ENCODE measurements at regions not wholly inside any gene's neighbourhood (a gene's known extent, or its start where the extent isn't known, plus 50 kb on each side); places are given as distances from the start of the nearest gene placed in this dataset.

- Histone ChIP-seq H3K4me3 (ENCODE audit: low read length in 2 of 2) (no peak overlapping the region), H3K18ac (ENCODE audit: low read length) (no peak overlapping the region), H3K9ac (ENCODE audit: low read depth, low read length, poor library complexity) (no peak overlapping the region), H2AFZ (ENCODE audit: low read length) (no peak overlapping the region), H4K91ac (ENCODE audit: low read depth, low read length, poor library complexity) (no peak overlapping the region), H2BK120ac (ENCODE audit: low read depth, low read length) (no peak overlapping the region), H3K4me1 (ENCODE audit: control insufficient read depth in 2 of 2, insufficient read depth in 1 of 2, low read depth in 1 of 2, low read length in 2 of 2) (peaks cover 0 to 3% of the 10 kb centered on the region in 2 donors), H3K36me3 (replicated peaks in 1 of 2; ENCODE audit: control insufficient read depth in 2 of 2, insufficient read depth in 2 of 2, low read length in 2 of 2) (no peaks in the 10 kb centered on the region), H3K14ac (ENCODE audit: low read length) (no peak overlapping the region), H3K9me3 (replicated peaks in 1 of 2; ENCODE audit: control insufficient read depth in 2 of 2, insufficient read depth in 1 of 2, low read depth in 1 of 2, low read length in 2 of 2) (no peaks in the 10 kb centered on the region), H3K27ac (replicated peaks; ENCODE audit: low read length) (no peak overlapping the region), H3K23ac (ENCODE audit: low read depth, low read length, poor library complexity) (no peak overlapping the region), H2BK15ac (ENCODE audit: low read length) (no peak overlapping the region), H2AK5ac (ENCODE audit: low read depth, low read length) (no peak overlapping the region), H3K4ac (ENCODE audit: low read length) (no peak overlapping the region), H4K8ac (ENCODE audit: low read depth, low read length) (no peak overlapping the region), H2BK5ac (ENCODE audit: low read length) (no peak overlapping the region), H3K4me2 (ENCODE audit: insufficient read depth, low read length, poor library complexity, severe bottlenecking) (no peak overlapping the region), H3K79me1 (ENCODE audit: low read depth, low read length) (no peaks in the 10 kb centered on the region), H3K27me3 (ENCODE audit: control insufficient read depth in 3 of 3, insufficient read depth in 3 of 3, low read depth in 1 of 3, low read length in 3 of 3) (peaks cover 0 to 25% (median 0%) of the 10 kb centered on the region in 3 experiments), H2BK12ac (ENCODE audit: low read length) (no peak overlapping the region)
- DNase-seq (ENCODE audit: low spot score): no peak
- WGBS, 2 donors (ENCODE audit: extremely low coverage in 2 of 2, insufficient read length in 2 of 2, insufficient replicate concordance in 1 of 2): no CpG with 5 or more reads among the region's 3 CpGs
These were observed 92.9 kb downstream of the PCTP start for GRCh38 chr17:55843785-55844184.

DNA sequence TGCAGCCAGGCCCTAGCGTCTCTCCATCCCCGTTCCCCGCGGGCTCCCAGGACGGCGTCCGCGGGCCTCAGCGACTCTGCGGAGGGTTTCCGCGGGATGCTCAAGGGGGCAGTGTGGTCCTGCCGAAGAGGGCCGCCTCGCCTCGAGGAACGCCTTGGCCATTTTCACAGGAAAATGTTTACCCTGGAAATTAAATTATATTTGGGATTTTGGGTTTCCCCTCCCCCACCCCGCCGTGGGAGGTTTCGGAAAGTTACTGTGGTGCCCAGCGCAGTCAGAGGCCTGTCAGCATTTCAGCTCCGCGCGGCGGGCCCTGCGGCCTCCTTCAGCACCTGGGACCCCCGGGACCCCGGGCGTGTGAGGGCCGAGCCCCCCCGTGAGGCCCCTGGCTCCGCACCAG lies 94.5 kb downstream of the PCTP start:
- Histone ChIP-seq H2BK12ac (ENCODE audit: low read length) (no peak overlapping the region), H3K36me3 (replicated peaks in 1 of 2; ENCODE audit: control insufficient read depth in 2 of 2, insufficient read depth in 2 of 2, low read length in 2 of 2) (no peaks in the 10 kb centered on the region), H3K23ac (ENCODE audit: low read depth, low read length, poor library complexity) (no peak overlapping the region), H4K91ac (ENCODE audit: low read depth, low read length, poor library complexity) (no peak overlapping the region), H2AK5ac (ENCODE audit: low read depth, low read length) (no peak overlapping the region), H3K14ac (ENCODE audit: low read length) (no peak overlapping the region), H3K9ac (ENCODE audit: low read depth, low read length, poor library complexity) (no peak overlapping the region), H4K8ac (ENCODE audit: low read depth, low read length) (no peak overlapping the region), H2BK120ac (ENCODE audit: low read depth, low read length) (no peak overlapping the region), H3K4me2 (ENCODE audit: insufficient read depth, low read length, poor library complexity, severe bottlenecking) (peak overlapping the region; percentile 64), H3K4ac (ENCODE audit: low read length) (no peak overlapping the region), H2BK15ac (ENCODE audit: low read length) (no peak overlapping the region), H2AFZ (ENCODE audit: low read length) (peak overlapping the region; percentile 53), H3K27me3 (ENCODE audit: control insufficient read depth in 3 of 3, insufficient read depth in 3 of 3, low read depth in 1 of 3, low read length in 3 of 3) (peaks cover 0 to 25% (median 0%) of the 10 kb centered on the region in 3 experiments), H3K4me1 (ENCODE audit: control insufficient read depth in 2 of 2, insufficient read depth in 1 of 2, low read depth in 1 of 2, low read length in 2 of 2) (peaks cover 0 to 3% of the 10 kb centered on the region in 2 donors), H3K27ac (replicated peaks; ENCODE audit: low read length) (no peak overlapping the region), H3K79me1 (ENCODE audit: low read depth, low read length) (no peaks in the 10 kb centered on the region), H3K18ac (ENCODE audit: low read length) (peak overlapping the region; percentile 80), H3K9me3 (replicated peaks in 1 of 2; ENCODE audit: control insufficient read depth in 2 of 2, insufficient read depth in 1 of 2, low read depth in 1 of 2, low read length in 2 of 2) (no peaks in the 10 kb centered on the region), H3K4me3 (ENCODE audit: low read length in 2 of 2) (no peak overlapping the region), H2BK5ac (ENCODE audit: low read length) (no peak overlapping the region)
- WGBS, 2 donors (ENCODE audit: extremely low coverage in 2 of 2, insufficient read length in 2 of 2, insufficient replicate concordance in 1 of 2): no CpG with 5 or more reads among the region's 32 CpGs
- DNase-seq (ENCODE audit: low spot score): peak; percentile 62

DNA sequence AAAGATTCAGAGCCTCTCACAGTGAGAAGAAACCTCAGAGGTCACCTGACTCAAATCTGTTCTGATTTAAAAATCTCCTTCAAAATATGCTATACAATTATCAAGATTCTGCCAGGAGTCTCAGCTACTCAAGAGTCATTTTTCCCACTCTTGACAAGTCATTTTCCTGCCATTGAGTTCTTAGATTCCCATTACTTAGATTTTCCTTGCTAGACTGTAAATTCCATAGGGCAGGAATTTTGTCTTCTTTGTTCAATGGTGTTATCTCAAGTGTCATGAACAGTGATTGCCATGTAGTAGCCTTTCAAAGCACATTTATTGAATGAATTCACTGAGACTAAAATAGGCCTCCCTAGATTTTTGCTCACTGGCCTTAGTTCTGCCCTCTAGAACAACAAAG lies 95.9 kb downstream of the PCTP start:
- no peak overlapping the region for H3K23ac ChIP-seq (ENCODE audit: low read depth, low read length, poor library complexity)
- H3K18ac ChIP-seq (ENCODE audit: low read length): no peak overlapping the region
- H3K14ac ChIP-seq (ENCODE audit: low read length): no peak overlapping the region
- no peak overlapping the region for H2AK5ac ChIP-seq (ENCODE audit: low read depth, low read length)
- peaks cover 0 to 25% (median 0%) of the 10 kb centered on the region in 3 experiments for H3K27me3 ChIP-seq (ENCODE audit: control insufficient read depth in 3 of 3, insufficient read depth in 3 of 3, low read depth in 1 of 3, low read length in 3 of 3)
- H3K9me3 ChIP-seq (replicated peaks in 1 of 2; ENCODE audit: control insufficient read depth in 2 of 2, insufficient read depth in 1 of 2, low read depth in 1 of 2, low read length in 2 of 2): no peaks in the 10 kb centered on the region
- no peak overlapping the region for H4K91ac ChIP-seq (ENCODE audit: low read depth, low read length, poor library complexity)
- no peak overlapping the region for H2AFZ ChIP-seq (ENCODE audit: low read length)
- no peak overlapping the region for H3K9ac ChIP-seq (ENCODE audit: low read depth, low read length, poor library complexity)
- H4K8ac ChIP-seq (ENCODE audit: low read depth, low read length): no peak overlapping the region
- H2BK12ac ChIP-seq (ENCODE audit: low read length): no peak overlapping the region
- no peaks in the 10 kb centered on the region for H3K36me3 ChIP-seq (replicated peaks in 1 of 2; ENCODE audit: control insufficient read depth in 2 of 2, insufficient read depth in 2 of 2, low read length in 2 of 2)
- H2BK120ac ChIP-seq (ENCODE audit: low read depth, low read length): no peak overlapping the region
- DNase-seq (ENCODE audit: low spot score): no peak
- H3K4me2 ChIP-seq (ENCODE audit: insufficient read depth, low read length, poor library complexity, severe bottlenecking): no peak overlapping the region
- H3K4me1 ChIP-seq (ENCODE audit: control insufficient read depth in 2 of 2, insufficient read depth in 1 of 2, low read depth in 1 of 2, low read length in 2 of 2): peaks cover 0 to 3% of the 10 kb centered on the region in 2 donors
- no peaks in the 10 kb centered on the region for H3K79me1 ChIP-seq (ENCODE audit: low read depth, low read length)
- no peak overlapping the region for H2BK15ac ChIP-seq (ENCODE audit: low read length)
- H3K4ac ChIP-seq (ENCODE audit: low read length): no peak overlapping the region
- H3K27ac ChIP-seq (replicated peaks; ENCODE audit: low read length): no peak overlapping the region
- no peak overlapping the region for H3K4me3 ChIP-seq (ENCODE audit: low read length in 2 of 2)
- no peak overlapping the region for H2BK5ac ChIP-seq (ENCODE audit: low read length)

DNA sequence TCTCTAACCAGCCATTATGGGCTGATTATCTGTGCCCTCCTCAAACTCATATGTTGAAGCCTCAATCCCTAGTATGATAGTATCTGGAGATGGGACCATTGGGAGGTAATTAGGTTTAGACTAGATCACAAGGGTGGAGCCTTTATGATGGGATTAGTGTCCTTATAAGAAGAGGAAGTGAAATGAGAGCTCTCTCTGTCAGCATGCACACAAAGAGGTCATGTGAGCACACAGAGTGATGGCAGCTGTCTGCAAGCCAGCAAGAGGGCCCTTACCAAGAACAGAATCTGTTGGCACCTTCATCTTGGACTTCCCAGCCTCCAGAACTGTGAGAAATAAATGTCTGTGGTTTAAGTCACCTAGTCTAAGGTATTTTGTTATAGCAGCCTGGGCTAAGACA lies 101.9 kb downstream of the PCTP start:
- H3K18ac ChIP-seq (ENCODE audit: low read length): no peak overlapping the region
- no peak overlapping the region for H3K9ac ChIP-seq (ENCODE audit: low read depth, low read length, poor library complexity)
- no peaks in the 10 kb centered on the region for H3K27me3 ChIP-seq (ENCODE audit: control insufficient read depth in 3 of 3, insufficient read depth in 3 of 3, low read depth in 1 of 3, low read length in 3 of 3)
- no peak overlapping the region for H2BK12ac ChIP-seq (ENCODE audit: low read length)
- no peak overlapping the region for H2AK5ac ChIP-seq (ENCODE audit: low read depth, low read length)
- H4K8ac ChIP-seq (ENCODE audit: low read depth, low read length): no peak overlapping the region
- H2AFZ ChIP-seq (ENCODE audit: low read length): no peak overlapping the region
- no peak overlapping the region for H2BK5ac ChIP-seq (ENCODE audit: low read length)
- H4K91ac ChIP-seq (ENCODE audit: low read depth, low read length, poor library complexity): no peak overlapping the region
- H3K36me3 ChIP-seq (replicated peaks in 1 of 2; ENCODE audit: control insufficient read depth in 2 of 2, insufficient read depth in 2 of 2, low read length in 2 of 2): no peaks in the 10 kb centered on the region
- no peak overlapping the region for H2BK120ac ChIP-seq (ENCODE audit: low read depth, low read length)
- no peak for DNase-seq (ENCODE audit: low spot score)
- no peaks in the 10 kb centered on the region for H3K9me3 ChIP-seq (replicated peaks in 1 of 2; ENCODE audit: control insufficient read depth in 2 of 2, insufficient read depth in 1 of 2, low read depth in 1 of 2, low read length in 2 of 2)
- no peak overlapping the region for H3K14ac ChIP-seq (ENCODE audit: low read length)
- no peak overlapping the region for H3K4ac ChIP-seq (ENCODE audit: low read length)
- no peak overlapping the region for H3K23ac ChIP-seq (ENCODE audit: low read depth, low read length, poor library complexity)
- H3K4me2 ChIP-seq (ENCODE audit: insufficient read depth, low read length, poor library complexity, severe bottlenecking): no peak overlapping the region
- H2BK15ac ChIP-seq (ENCODE audit: low read length): no peak overlapping the region
- H3K79me1 ChIP-seq (ENCODE audit: low read depth, low read length): no peaks in the 10 kb centered on the region
- H3K27ac ChIP-seq (replicated peaks; ENCODE audit: low read length): no peak overlapping the region
- H3K4me1 ChIP-seq (ENCODE audit: control insufficient read depth in 2 of 2, insufficient read depth in 1 of 2, low read depth in 1 of 2, low read length in 2 of 2): no peaks in the 10 kb centered on the region
- no peak overlapping the region for H3K4me3 ChIP-seq (ENCODE audit: low read length in 2 of 2)

All from neuronal stem cell (in vitro differentiated cells).